ENCODE measurements at regions not wholly inside any gene's neighbourhood (a gene's known extent, or its start where the extent isn't known, plus 50 kb on each side); places are given as distances from the start of the nearest gene placed in this dataset.

DNA sequence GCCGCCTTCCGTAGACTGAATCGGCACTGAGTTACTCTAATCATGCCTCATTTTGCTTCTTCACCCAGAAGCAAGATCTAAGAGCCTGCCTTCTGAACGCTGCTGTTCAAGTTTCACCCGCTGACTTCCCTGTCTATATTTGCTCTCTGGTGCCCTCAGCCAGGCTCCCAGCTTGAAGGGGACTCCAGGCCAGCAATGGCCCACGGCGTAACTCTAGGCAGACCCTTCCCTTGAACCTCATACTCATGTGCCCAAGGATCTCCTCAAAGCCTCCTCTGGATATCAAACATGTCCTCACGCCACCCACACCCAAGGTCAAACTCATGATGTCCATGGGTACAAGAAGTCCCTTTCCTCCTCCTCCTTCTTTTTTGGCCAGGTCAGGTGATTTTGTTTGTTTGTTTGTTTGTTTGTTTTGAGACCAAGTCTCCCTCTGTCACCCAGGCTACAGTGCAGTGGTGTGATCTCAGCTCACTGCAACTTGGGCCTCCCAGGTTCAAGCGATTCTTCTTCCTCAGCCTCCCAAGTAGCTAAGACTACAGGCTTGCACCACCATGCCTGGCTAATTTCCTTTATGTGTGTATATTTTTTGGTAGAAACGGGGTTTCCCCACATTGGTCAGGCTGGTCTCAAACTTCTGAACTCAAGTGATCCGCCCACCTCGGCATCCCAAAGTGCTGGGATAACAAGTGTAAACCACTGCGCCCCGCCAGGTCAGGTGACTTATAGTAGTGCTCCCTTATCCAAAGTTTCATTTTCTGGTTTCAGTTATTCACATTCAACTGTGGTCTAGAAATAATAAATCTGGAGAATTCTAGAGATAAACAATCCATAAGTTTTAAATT lies 239.0 kb downstream of the SYK start:
- no peak for DNase-seq (ENCODE audit: low read depth)

GRCh38 chr9:91042024-91042423 lies 240.4 kb downstream of the SYK start:
- DNase-seq (ENCODE audit: low read depth): no peak

DNA sequence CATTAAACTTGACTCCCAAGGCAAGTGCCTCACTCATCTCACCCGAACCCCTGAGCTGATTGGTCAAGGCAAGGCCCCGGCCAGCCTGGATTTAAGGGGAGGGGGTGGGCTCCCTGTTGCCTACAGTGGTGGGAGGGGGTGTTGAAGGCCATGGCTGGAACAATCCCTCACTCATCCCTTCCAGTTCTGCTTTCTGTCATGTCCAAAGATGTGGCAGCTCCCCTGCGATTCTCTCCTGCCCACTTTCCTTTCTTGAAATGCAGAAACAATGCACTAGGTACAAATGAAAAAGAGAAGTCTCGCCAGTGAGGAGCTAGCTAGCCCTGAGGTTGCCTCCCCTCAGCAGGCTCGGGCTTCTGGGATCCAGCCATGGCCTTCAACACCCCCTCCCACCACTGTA lies 240.9 kb downstream of the SYK start:
- no peak for DNase-seq (ENCODE audit: low read depth)

DNA sequence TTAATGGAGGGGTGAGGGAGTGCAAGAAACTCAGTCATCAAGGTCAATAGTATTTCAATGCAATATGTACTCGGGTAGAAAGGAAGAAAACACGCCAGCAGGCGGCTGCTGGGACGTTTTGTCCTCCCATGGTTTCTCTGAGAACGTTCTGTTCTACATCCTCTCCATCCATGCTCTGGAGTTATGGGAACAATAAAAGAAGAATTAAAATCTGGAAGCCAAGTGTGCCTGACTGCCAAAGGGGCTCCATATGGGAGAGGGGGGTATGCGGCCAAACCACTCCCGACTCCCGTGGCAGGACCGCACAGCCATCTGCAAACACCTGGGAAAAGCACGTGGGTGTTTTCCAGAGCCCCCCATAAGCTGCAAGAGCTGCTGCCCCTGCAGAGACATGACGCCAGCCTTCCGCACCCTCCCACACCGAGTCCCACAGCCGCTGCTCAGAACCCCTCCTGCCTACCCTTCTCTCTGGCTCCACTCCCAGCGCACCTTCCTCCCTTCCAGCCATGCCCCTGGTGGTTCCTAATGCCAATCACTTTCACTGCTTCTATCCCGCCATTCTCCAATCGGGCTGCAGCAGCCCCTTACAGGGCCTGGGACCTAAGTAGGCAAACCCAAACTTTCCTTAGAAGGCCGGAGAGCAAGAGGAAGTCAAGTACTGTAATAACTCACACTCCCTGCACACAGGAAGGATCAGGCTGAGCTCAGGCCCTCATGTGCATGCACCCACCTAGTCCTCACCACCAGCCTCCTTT lies 241.6 kb downstream of the SYK start:
- no peak for DNase-seq (ENCODE audit: low read depth)

GRCh38 chr9:91043811-91044175 lies 242.2 kb downstream of the SYK start:
- no peak for DNase-seq (ENCODE audit: low read depth)

DNA sequence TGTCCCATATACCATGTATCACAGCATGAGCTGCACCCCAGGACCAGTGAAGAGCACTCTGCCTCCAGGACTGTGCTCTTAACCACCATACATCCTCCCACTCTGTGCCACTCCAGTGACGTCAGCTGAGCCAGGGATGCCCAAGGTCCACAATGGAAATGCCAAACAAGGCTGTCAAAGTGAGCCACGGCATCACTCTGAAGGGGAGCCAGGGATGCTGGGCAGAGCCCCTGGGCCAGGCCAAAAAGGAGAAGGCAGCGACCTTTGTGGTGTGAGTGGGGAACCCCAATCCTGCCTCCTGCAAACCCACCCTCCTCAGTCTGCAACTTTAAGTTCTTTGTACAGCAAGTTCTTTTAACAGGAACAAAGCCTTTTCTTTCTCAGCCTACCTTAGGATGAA lies 242.7 kb downstream of the SYK start:
- no peak for DNase-seq (ENCODE audit: low read depth)

GRCh38 chr9:91045041-91045440 lies 243.4 kb downstream of the SYK start:
- DNase-seq (ENCODE audit: low read depth): no peak

GRCh38 chr9:91047529-91047928 lies 245.9 kb downstream of the SYK start:
- DNase-seq (ENCODE audit: low read depth): no peak

DNA sequence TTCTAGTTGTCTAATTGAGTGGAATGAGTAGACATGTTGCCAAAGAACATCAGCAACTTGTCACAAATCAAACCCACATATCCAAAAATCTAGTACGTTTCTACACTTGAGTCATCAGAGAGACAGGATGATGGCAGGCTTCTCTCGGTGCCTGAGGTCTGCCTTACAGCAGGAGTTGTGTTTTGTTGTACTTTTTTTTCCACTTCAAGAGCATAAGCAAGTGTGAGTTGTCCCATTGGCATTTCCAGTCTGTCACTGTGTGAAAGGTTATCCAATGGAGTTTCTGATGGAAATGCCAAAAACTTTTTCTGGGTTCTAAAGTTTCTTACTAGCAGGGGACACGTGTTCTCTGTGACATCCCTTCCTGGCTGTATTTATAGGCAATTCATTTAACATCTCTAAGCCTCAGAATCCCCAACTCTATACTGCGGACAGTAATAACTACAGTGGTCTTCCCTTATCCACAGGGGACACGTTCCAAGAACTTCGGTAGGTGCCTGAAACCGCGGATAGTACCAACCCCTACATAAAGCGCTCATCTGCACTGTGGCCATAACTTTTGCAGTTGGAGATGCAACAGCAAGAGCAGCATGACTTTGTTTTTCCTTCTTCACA lies 246.5 kb downstream of the SYK start:
- peak; percentile 87 for DNase-seq (ENCODE audit: low read depth)

DNA sequence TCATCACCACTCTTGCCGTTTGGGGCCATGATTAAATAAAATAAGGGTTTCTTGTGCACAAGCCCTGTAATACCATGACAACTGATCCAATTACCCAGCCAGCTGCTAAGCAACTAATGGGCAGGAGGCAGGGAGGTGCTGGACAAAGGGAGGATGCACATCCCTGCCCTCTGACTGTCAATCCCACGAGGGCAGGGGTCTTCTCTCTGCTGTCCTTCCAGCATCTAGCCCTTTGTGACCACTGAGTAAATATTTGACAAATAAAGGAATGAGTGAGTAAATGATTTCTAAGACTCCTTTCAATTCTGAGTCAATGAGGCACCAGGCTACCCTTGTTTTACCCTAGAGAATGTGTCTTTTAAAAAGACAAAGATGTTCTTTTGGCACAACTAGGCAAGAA lies 247.1 kb downstream of the SYK start:
- no peak for DNase-seq (ENCODE audit: low read depth)

DNA sequence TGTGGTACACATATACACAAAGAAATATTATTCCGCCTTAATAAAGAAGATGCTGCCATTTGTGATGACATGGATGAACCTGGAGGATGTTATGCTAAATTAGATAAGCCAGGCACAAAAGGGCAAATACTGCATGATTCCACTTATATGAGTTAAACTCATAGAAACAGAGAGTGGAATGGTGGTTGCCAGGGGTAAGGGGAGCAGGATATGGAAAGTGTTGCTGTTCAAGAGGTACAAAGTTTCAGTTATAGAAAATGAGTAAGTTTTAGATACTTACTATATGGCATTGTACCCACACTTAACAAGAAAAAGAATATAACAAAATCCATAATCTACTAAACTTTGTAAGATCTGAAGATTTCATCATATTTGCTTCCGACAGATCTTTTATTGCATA lies 252.2 kb downstream of the SYK start:
- no peak for DNase-seq (ENCODE audit: low read depth)

GRCh38 chr9:91055845-91056244 lies 254.2 kb downstream of the SYK start:
- DNase-seq (ENCODE audit: low read depth): no peak

DNA sequence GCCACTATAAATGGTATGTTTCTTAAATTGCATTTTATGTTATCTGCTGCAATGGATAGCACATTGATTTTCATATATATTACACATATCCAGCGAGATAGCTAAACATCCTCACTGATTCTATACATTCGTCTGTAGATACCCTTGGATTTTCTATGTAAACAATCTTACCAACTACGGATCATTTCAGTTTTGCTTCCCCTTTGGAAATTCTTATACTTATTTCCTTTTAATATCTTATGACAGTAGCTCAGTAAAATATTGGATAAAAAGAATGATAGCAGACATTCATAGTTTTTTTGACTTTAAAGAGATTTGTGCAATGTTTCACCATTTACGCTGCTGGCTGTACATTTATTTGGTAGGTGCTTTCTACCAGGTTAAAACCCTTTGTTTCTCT lies 254.9 kb downstream of the SYK start:
- DNase-seq (ENCODE audit: low read depth): no peak

DNA sequence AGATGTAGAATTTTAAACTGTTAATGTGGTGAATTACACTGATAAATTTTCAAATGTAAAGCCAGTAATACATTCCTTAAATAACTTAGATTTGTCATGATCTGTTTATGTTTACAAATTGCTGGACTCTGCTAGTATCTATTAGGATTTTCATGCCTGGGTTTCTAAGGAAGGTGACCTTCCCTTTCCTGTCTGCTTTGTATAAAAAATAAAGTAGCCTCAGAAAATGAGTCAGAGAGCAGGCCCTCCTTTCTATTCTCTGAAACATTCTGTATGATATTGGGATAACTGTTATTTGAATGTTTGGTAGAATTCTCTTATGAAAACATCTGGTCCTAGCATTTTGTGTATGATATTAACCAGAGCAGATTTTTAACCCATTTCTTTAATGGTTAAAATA lies 255.3 kb downstream of the SYK start:
- DNase-seq (ENCODE audit: low read depth): no peak

DNA sequence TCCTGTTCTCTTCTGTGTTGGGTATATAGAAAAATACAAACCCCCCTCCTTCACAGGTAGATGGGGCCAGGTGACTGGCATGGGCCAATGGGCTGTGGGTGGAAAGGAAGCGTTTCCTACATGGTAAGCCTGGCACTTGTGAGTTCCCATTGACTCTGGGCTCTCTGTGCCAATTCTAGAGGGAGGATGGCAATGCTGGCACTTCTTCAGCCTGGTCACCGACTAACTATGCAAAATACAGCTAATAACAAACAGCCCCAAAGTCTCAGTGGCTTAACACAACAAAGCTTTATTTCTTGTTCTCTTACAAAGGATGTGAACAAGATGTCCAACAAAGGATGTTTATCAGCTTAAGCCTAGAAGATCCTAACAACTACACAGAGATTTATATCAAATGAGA lies 258.1 kb downstream of the SYK start:
- DNase-seq (ENCODE audit: low read depth): no peak

DNA sequence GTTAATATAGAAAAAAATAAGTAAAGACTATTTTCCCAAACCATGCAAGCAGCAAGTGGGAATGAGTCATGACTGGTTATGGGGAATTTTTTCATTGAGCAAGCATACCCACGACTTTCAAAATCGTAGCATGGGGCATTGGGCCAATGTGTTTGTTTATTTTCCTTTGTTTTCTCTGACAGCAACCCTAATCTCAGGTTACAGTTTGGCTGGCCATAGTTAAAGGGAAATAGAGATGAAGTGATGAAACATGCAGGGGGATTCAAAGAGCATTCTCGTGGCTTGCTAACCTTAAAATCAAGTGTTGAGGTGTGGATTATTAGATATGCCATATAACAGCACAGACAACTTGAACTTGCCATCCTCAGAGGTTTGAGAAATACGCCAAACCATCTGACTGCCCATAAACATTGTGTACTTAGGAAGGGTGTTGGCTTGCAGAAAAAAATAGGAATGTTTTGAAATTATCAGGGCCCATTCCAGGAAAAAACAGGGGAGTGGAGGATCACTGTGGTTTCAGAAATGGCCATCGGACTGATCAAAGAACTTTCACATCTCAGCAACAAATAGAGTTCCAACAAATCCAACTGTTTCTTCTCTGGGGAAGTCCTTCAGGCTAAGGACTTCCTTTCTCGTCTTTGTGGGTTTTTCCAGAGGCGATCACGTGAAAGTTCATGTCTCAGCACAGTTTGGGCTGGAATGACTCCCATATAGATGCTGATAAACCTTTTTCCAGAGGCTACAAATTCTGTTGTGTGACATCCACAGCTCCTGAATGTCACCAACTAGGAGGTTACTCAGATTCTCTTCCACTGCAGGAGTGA lies 259.1 kb downstream of the SYK start:
- peak; percentile 91 for DNase-seq (ENCODE audit: low read depth)

- no peak for DNase-seq (ENCODE audit: low read depth)
These were observed 259.9 kb downstream of the SYK start for GRCh38 chr9:91061506-91061905.

- DNase-seq (ENCODE audit: low read depth): no peak
These were observed 260.7 kb downstream of the SYK start for GRCh38 chr9:91062281-91062680.

GRCh38 chr9:91063471-91063870 lies 261.9 kb downstream of the SYK start:
- DNase-seq (ENCODE audit: low read depth): no peak

- DNase-seq (ENCODE audit: low read depth): no peak
These were observed 263.8 kb downstream of the SYK start for GRCh38 chr9:91065231-91066041.

- DNase-seq (ENCODE audit: low read depth): no peak
These were observed 264.4 kb downstream of the SYK start for GRCh38 chr9:91066042-91066415.

All from RPMI7951 (cell line).